Heart left ventricle (tissue), 16 donors: ENCODE measurements at regions not wholly inside any gene's neighbourhood (a gene's known extent, or its start where the extent isn't known, plus 50 kb on each side); places are given as distances from the start of the nearest gene placed in this dataset.

Experiments used
- ATAC-seq, 4 donors: fragments of 200-7000 bp; cut with Tn5 transposase; one replicate each; pipeline ENCODE4 v1.9.1; 2020 to 2022; ENCODE audit warnings: moderate library complexity in 4 of 4, mild to moderate bottlenecking in 3 of 4, moderate number of reproducible peaks in 1 of 4
- DNase-seq, 5 donors: peaks; one replicate each; pipeline ENCODE4 v3.0.0-alpha.2; 2020
- H3K27ac ChIP-seq, 12 donors: fragments of 200-600 bp; sonication (generic) in 4 of 12; one replicate each; pipeline versions ENCODE4 v1.5.0 to v1.8.0; 2016 to 2022; ENCODE audit warnings: mild to moderate bottlenecking in 2 of 12
- H3K27me3 ChIP-seq, 9 donors: fragments of 200-600 bp; sonication (generic) in 2 of 9; one replicate each; pipeline versions ENCODE4 v1.5.1 to v1.8.0; 2016 to 2022; ENCODE audit warnings: mild to moderate bottlenecking in 3 of 9
- H3K36me3 ChIP-seq, 9 donors: fragments of 200-600 bp; sonication (generic) in 2 of 9; one replicate each; pipeline versions ENCODE4 v1.5.0 to v1.8.0; 2018 to 2022; ENCODE audit warnings: mild to moderate bottlenecking in 2 of 9
- H3K4me1 ChIP-seq, 12 donors: fragments of 200-600 bp; sonication (generic) in 4 of 12; one replicate each; pipeline versions ENCODE4 v1.5.0 to v1.8.0; 2016 to 2022; ENCODE audit warnings: mild to moderate bottlenecking in 3 of 12
- H3K4me3 ChIP-seq, 12 donors: fragments of 200-600 bp; sonication (generic) in 4 of 12; one replicate each; pipeline versions ENCODE4 v1.5.0 to v1.8.0; 2017 to 2022; ENCODE audit warnings: mild to moderate bottlenecking in 9 of 12, moderate library complexity in 4 of 12
- H3K9me3 ChIP-seq, 12 donors: fragments of 200-600 bp; sonication (generic) in 4 of 12; one replicate each; pipeline versions ENCODE4 v1.5.0 to v1.8.0; 2016 to 2022; ENCODE audit warnings: mild to moderate bottlenecking in 1 of 12
- CTCF ChIP-seq, 12 donors: fragments of 200-600 bp; sonication (generic) in 4 of 12; IDR thresholded peaks; one replicate each; pipeline versions ENCODE4 v1.5.0 to v1.8.0; 2018 to 2022; ENCODE audit warnings: antibody characterized with exemption in 12 of 12, mild to moderate bottlenecking in 5 of 12
- POLR2A ChIP-seq, 2 donors: fragments of 450-650 bp; IDR thresholded peaks; one replicate each; pipeline ENCODE4 v1.6.1; 2017; ENCODE audit warnings: antibody characterized with exemption in 2 of 2, mild to moderate bottlenecking in 2 of 2, moderate library complexity in 2 of 2
- WGBS, 4 donors: extraction: QIAGEN DNeasy Blood & Tissue Kit in 2 of 4; methylation state at CpG; one replicate each; pipeline versions ENCODE4 v1.1.5 to v1.1.7; 2013 to 2018; 5-methylcytosine and 5-hydroxymethylcytosine counted together
- intact Hi-C, 10 donors: fragments of 100-400 bp; cut with DNase I; formaldehyde crosslinking; loops; one replicate each; pipeline versions ENCODE4 v1.11.1 to v1.14.2; 2022
- donor health status: ischemic (EF 13 %, LVEDD 7.1; RV severe dilation, severe dysfunction).
- donor health status: healthy with polysubstance abuse.
- donor health status: DM: no; HTN: yes; CAD: no.
- donor health status: DM: no; HTN: no; CAD: no.
- donor health status: ischemic (EF 25% LVEDD 6.9; RV normal size, moderate dysfunction).
- donor health status: ischemic (EF 25% LVEDD 5.7; RV mildly dilated, moderate dysfunction).
- donor health status: healthy.
- donor health status: DM: yes; HTN: yes; CAD: no.
- donor health status: ischemic (EF 35%, LVEDD 5.7; RV mildly dilated, moderate dysfunction).
- donor health status: nonischemic (EF 11% LVEDD 7.7; RV severe dilation, severe dysfunction).
- donor health status: DM: yes; HTN: yes; CAD: no.
- donor health status: PGD.
- donor health status: ischemic (EF 29% LVEDD 5.4; RV normal size, mild dysfunction).
- donor health status: nonischemic (EF 23%, LVEDD 6.1; RV moderate dilation, normal function).

- DNase-seq (no peak), ATAC-seq (no peak)
- Histone ChIP-seq H3K4me1 (no peaks in the 10 kb centered on the region), H3K27ac (no peak overlapping the region), H3K27me3 (no peaks in the 10 kb centered on the region), H3K36me3 (no peaks in the 10 kb centered on the region), H3K4me3 (no peak overlapping the region), H3K9me3 (no peaks in the 10 kb centered on the region)
- WGBS, 4 donors, result 76 to 82% (median 79%) methylated on average over 4 of the region's 4 CpGs
- TF ChIP-seq CTCF (IDR thresholded peaks at IDR 0.05) (no peak), POLR2A (IDR thresholded peaks at IDR 0.05) (no peak)
- intact Hi-C loops, result loop anchor here in 2 of 10 donors (2.0 kb wide), 1 partner anchor 16 kb away; no protein-coding TSS in a partner anchor
Observed at GRCh38 chr18:43570593-43570992, 293.3 kb upstream of the SYT4 start.

- 27 to 39% (median 30%) methylated on average over 4 of the region's 4 CpGs for whole genome bisulfite sequencing, 4 donors
- Histone ChIP-seq H3K36me3 (no peaks in the 10 kb centered on the region), H3K4me1 (no peaks in the 10 kb centered on the region), H3K27me3 (no peaks in the 10 kb centered on the region), H3K27ac (no peak overlapping the region), H3K4me3 (no peak overlapping the region), H3K9me3 (no peaks in the 10 kb centered on the region)
- TF ChIP-seq POLR2A (IDR thresholded peaks at IDR 0.05), result no peak
- peak; percentile 54 to 81 (median 71) for TF ChIP-seq CTCF (IDR thresholded peaks at IDR 0.05)
- intact Hi-C loops, result loop anchor here in 4 of 10 donors (1.0 to 2.0 kb wide), 2 partner anchors 16 kb away; no protein-coding TSS in a partner anchor
- ATAC-seq, result no peak
- DNase-seq, result no peak
Observed at GRCh38 chr18:43571078-43571689, 293.9 kb upstream of the SYT4 start.

- ATAC-seq, result no peak
- no peaks in the 10 kb centered on the region for H3K4me1 ChIP-seq
- no peaks in the 10 kb centered on the region for H3K27me3 ChIP-seq
- no peak overlapping the region for H3K4me3 ChIP-seq
- 77 to 87% (median 82%) methylated on average over 2 of the region's 2 CpGs for WGBS, 4 donors
- H3K36me3 ChIP-seq, result no peaks in the 10 kb centered on the region
- no peak for TF ChIP-seq POLR2A (IDR thresholded peaks at IDR 0.05)
- no peak for TF ChIP-seq CTCF (IDR thresholded peaks at IDR 0.05)
- no peak overlapping the region for H3K27ac ChIP-seq
- no peak for DNase-seq
- no peaks in the 10 kb centered on the region for H3K9me3 ChIP-seq
- intact Hi-C loops, result no loop called here
Observed at GRCh38 chr18:43572163-43572562, 294.9 kb upstream of the SYT4 start.

GRCh38 chr18:43574974-43575373 is 297.7 kb upstream of the SYT4 start:
- peaks cover 0 to 9% (median 0%) of the 10 kb centered on the region in 12 donors for H3K4me1 ChIP-seq
- no peak for DNase-seq
- intact Hi-C loops, result no loop called here
- H3K27me3 ChIP-seq, result no peaks in the 10 kb centered on the region
- no peak overlapping the region for H3K4me3 ChIP-seq
- WGBS, 4 donors, result 60 to 68% (median 62%) methylated on average over 3 of the region's 3 CpGs
- no peak for ATAC-seq
- no peak overlapping the region for H3K27ac ChIP-seq
- H3K9me3 ChIP-seq, result no peaks in the 10 kb centered on the region
- TF ChIP-seq POLR2A (IDR thresholded peaks at IDR 0.05) (no peak), CTCF (IDR thresholded peaks at IDR 0.05) (no peak)
- no peaks in the 10 kb centered on the region for H3K36me3 ChIP-seq
